ENCODE measurements at regions not wholly inside any gene's neighbourhood (a gene's known extent, or its start where the extent isn't known, plus 50 kb on each side); places are given as distances from the start of the nearest gene placed in this dataset.
"Not testable (repeated sequence)": the region's sequence is repeated elsewhere in the genome, so short reads cannot be mapped to it uniquely, and the experiment has no call there.

GRCh38 chr2:131833367-131834202 lies 305.9 kb downstream of the CCDC74A start:
- WGBS (ENCODE audit: insufficient coverage, insufficient replicate concordance, low lambda C conversion rate, missing lambda C conversion rate) = 36% methylated on average over 20 of the region's 24 CpGs
- FAIRE-seq; SMC1A ChIA-PET (ENCODE audit: uncharacterized antibody, unreplicated experiment); RAD21 ChIA-PET (ENCODE audit: unreplicated experiment); in situ Hi-C loops (cut with MboI); H3K4me3 ChIP-seq; H3K4me2 ChIP-seq (ENCODE audit: control insufficient read depth, insufficient read depth); intact Hi-C loops (cut with micrococcal nuclease; ENCODE audit: unreplicated experiment); H3K4me1 ChIP-seq (ENCODE audit: control insufficient read depth, insufficient read depth, low read length); H4K20me1 ChIP-seq (ENCODE audit: control insufficient read depth, insufficient read depth); CTCF ChIA-PET; H2AFZ ChIP-seq (ENCODE audit: control insufficient read depth, low read depth, low read length); H3K9me3 ChIP-seq (replicated peaks; ENCODE audit: control insufficient read depth, insufficient read depth, low read length); BruUV-seq (replicated peaks); DNase-seq (ENCODE audit: low read depth, low spot score); H3K27me3 ChIP-seq (replicated peaks in 1 of 2; ENCODE audit: control insufficient read depth in 2 of 2, insufficient read depth in 2 of 2, low read length in 1 of 2); POLR2A ChIA-PET; H3K79me2 ChIP-seq (ENCODE audit: control insufficient read depth, insufficient read depth, low read length); ATAC-seq; H3K27ac ChIP-seq (ENCODE audit: control insufficient read depth, insufficient read depth); H3K36me3 ChIP-seq (ENCODE audit: control insufficient read depth in 2 of 2, insufficient read depth in 2 of 2, low read length in 1 of 2); H3K9ac ChIP-seq (ENCODE audit: control insufficient read depth, insufficient read depth, low read length): not testable (repeated sequence)

GRCh38 chr2:131834203-131835020 lies 306.7 kb downstream of the CCDC74A start:
- H3K9ac ChIP-seq (ENCODE audit: control insufficient read depth, insufficient read depth, low read length); H3K36me3 ChIP-seq (ENCODE audit: control insufficient read depth in 2 of 2, insufficient read depth in 2 of 2, low read length in 1 of 2); H3K4me3 ChIP-seq; H3K4me2 ChIP-seq (ENCODE audit: control insufficient read depth, insufficient read depth); H3K9me3 ChIP-seq (replicated peaks; ENCODE audit: control insufficient read depth, insufficient read depth, low read length); H3K4me1 ChIP-seq (ENCODE audit: control insufficient read depth, insufficient read depth, low read length); BruUV-seq (replicated peaks); H3K27ac ChIP-seq (ENCODE audit: control insufficient read depth, insufficient read depth); ATAC-seq; H3K27me3 ChIP-seq (replicated peaks in 1 of 2; ENCODE audit: control insufficient read depth in 2 of 2, insufficient read depth in 2 of 2, low read length in 1 of 2); in situ Hi-C loops (cut with MboI); RAD21 ChIA-PET (ENCODE audit: unreplicated experiment); CTCF ChIA-PET; SMC1A ChIA-PET (ENCODE audit: uncharacterized antibody, unreplicated experiment); POLR2A ChIA-PET; H4K20me1 ChIP-seq (ENCODE audit: control insufficient read depth, insufficient read depth); intact Hi-C loops (cut with micrococcal nuclease; ENCODE audit: unreplicated experiment); H3K79me2 ChIP-seq (ENCODE audit: control insufficient read depth, insufficient read depth, low read length); DNase-seq (ENCODE audit: low read depth, low spot score); H2AFZ ChIP-seq (ENCODE audit: control insufficient read depth, low read depth, low read length); FAIRE-seq: not testable (repeated sequence)
- WGBS (ENCODE audit: insufficient coverage, insufficient replicate concordance, low lambda C conversion rate, missing lambda C conversion rate) = 19% methylated on average over 31 of the region's 31 CpGs

- H3K36me3 ChIP-seq (ENCODE audit: control insufficient read depth in 2 of 2, insufficient read depth in 2 of 2, low read length in 1 of 2); H3K9me3 ChIP-seq (replicated peaks; ENCODE audit: control insufficient read depth, insufficient read depth, low read length); FAIRE-seq; H3K4me2 ChIP-seq (ENCODE audit: control insufficient read depth, insufficient read depth); H3K9ac ChIP-seq (ENCODE audit: control insufficient read depth, insufficient read depth, low read length); POLR2A ChIA-PET; SMC1A ChIA-PET (ENCODE audit: uncharacterized antibody, unreplicated experiment); H3K27me3 ChIP-seq (replicated peaks in 1 of 2; ENCODE audit: control insufficient read depth in 2 of 2, insufficient read depth in 2 of 2, low read length in 1 of 2); BruUV-seq (replicated peaks); H3K27ac ChIP-seq (ENCODE audit: control insufficient read depth, insufficient read depth); DNase-seq (ENCODE audit: low read depth, low spot score); RAD21 ChIA-PET (ENCODE audit: unreplicated experiment); H3K4me3 ChIP-seq; in situ Hi-C loops (cut with MboI); ATAC-seq; H4K20me1 ChIP-seq (ENCODE audit: control insufficient read depth, insufficient read depth); CTCF ChIA-PET; H3K79me2 ChIP-seq (ENCODE audit: control insufficient read depth, insufficient read depth, low read length); intact Hi-C loops (cut with micrococcal nuclease; ENCODE audit: unreplicated experiment); H3K4me1 ChIP-seq (ENCODE audit: control insufficient read depth, insufficient read depth, low read length); H2AFZ ChIP-seq (ENCODE audit: control insufficient read depth, low read depth, low read length): not testable (repeated sequence)
- 35% methylated on average over 9 of the region's 9 CpGs for WGBS (ENCODE audit: insufficient coverage, insufficient replicate concordance, low lambda C conversion rate, missing lambda C conversion rate)
Observed at GRCh38 chr2:131835022-131835421, 307.3 kb downstream of the CCDC74A start.
